Left lobe of liver (tissue), 2 donors: ENCODE measurements at regions not wholly inside any gene's neighbourhood (a gene's known extent, or its start where the extent isn't known, plus 50 kb on each side); places are given as distances from the start of the nearest gene placed in this dataset.

Source experiments
- ATAC-seq: fragments of 200-7000 bp; cut with Tn5 transposase; one replicate; pipeline ENCODE4 v1.9.1; 2020; ENCODE audit warnings: mild to moderate bottlenecking, moderate library complexity
- DNase-seq: peaks from one replicate; pipeline ENCODE4 v3.0.0-alpha.2; 2020; ENCODE audit warnings: low spot score
- donor health status: DM: no; HTN: no; CAD: no; lungs with moderate emphysema.
- donor health status: DM: no; HTN: yes; CAD: no.

- ATAC-seq (peak; percentile 81), DNase-seq (no peak)
These were observed 92.3 kb upstream of the UPP2 start for GRCh38 chr2:158009399-158009798.

- ATAC-seq: no peak
- no peak for DNase-seq
These were observed 94.5 kb upstream of the UPP2 start for GRCh38 chr2:158006961-158007719.

- ATAC-seq (no peak), DNase-seq (no peak)
These were observed 97.4 kb upstream of the UPP2 start for GRCh38 chr2:158004126-158004764.

GRCh38 chr2:158002079-158002478 is 99.6 kb upstream of the UPP2 start:
- DNase-seq: no peak
- ATAC-seq: no peak

GRCh38 chr2:157996799-157997198 is 104.9 kb upstream of the UPP2 start:
- DNase-seq (no peak), ATAC-seq (no peak)

- ATAC-seq (no peak), DNase-seq (no peak)
These were observed 106.6 kb upstream of the UPP2 start for GRCh38 chr2:157995117-157995516.

- ATAC-seq (no peak), DNase-seq (no peak)
These were observed 109.7 kb upstream of the UPP2 start for GRCh38 chr2:157991932-157992331.

- DNase-seq: no peak
- no peak for ATAC-seq
These were observed 111.5 kb upstream of the UPP2 start for GRCh38 chr2:157990173-157990572.

GRCh38 chr2:157989227-157989626 is 112.4 kb upstream of the UPP2 start:
- peak; percentile 20 for ATAC-seq

GRCh38 chr2:157986761-157987160 is 110.6 kb upstream of the ACVR1 start:
- no peak for ATAC-seq
- no peak for DNase-seq

More at GRCh38 chr2:157989227-157989626, 112.4 kb upstream of the UPP2 start:
- no peak for DNase-seq

GRCh38 chr2:157984866-157985265 is 108.7 kb upstream of the ACVR1 start:
- ATAC-seq (no peak), DNase-seq (no peak)

- no peak for DNase-seq
- no peak for ATAC-seq
These were observed 103.9 kb upstream of the ACVR1 start for GRCh38 chr2:157980020-157980419.

- DNase-seq (no peak), ATAC-seq (no peak)
These were observed 95.6 kb upstream of the ACVR1 start for GRCh38 chr2:157971702-157972101.

GRCh38 chr2:157967856-157968255 is 91.7 kb upstream of the ACVR1 start:
- ATAC-seq: no peak

GRCh38 chr2:157959249-157959648 is 83.1 kb upstream of the ACVR1 start:
- DNase-seq: no peak
- ATAC-seq: no peak

More at GRCh38 chr2:157967856-157968255, 91.7 kb upstream of the ACVR1 start:
- DNase-seq: no peak

- no peak for ATAC-seq
- no peak for DNase-seq
These were observed 81.5 kb upstream of the ACVR1 start for GRCh38 chr2:157957596-157957995.

- no peak for ATAC-seq
- no peak for DNase-seq
These were observed 76.4 kb upstream of the ACVR1 start for GRCh38 chr2:157952558-157952957.

GRCh38 chr2:157948856-157949255 is 72.7 kb upstream of the ACVR1 start:
- ATAC-seq (no peak), DNase-seq (no peak)

GRCh38 chr2:157946919-157947557 is 70.9 kb upstream of the ACVR1 start:
- DNase-seq: no peak
- no peak for ATAC-seq

- no peak for ATAC-seq
- DNase-seq: no peak
These were observed 63.9 kb upstream of the ACVR1 start for GRCh38 chr2:157940024-157940423.

GRCh38 chr2:157938556-157938955 is 62.4 kb upstream of the ACVR1 start:
- DNase-seq: no peak
- peak; percentile 37 for ATAC-seq

GRCh38 chr2:157936406-157936805 is 60.3 kb upstream of the ACVR1 start:
- DNase-seq (no peak), ATAC-seq (no peak)
